LNCaP clone FGC (cell line): ENCODE measurements at regions not wholly inside any gene's neighbourhood (a gene's known extent, or its start where the extent isn't known, plus 50 kb on each side); places are given as distances from the start of the nearest gene placed in this dataset.

ENCODE experiments used
- DNase-seq: peaks from one replicate; pipeline ENCODE4 v3.0.0-alpha.2; 2011; ENCODE audit warnings: low read depth
- H3K4me3 ChIP-seq: 2 replicates; pipeline ENCODE4 v1.5.1; 2011; ENCODE audit warnings: mild to moderate bottlenecking, low read depth, low read length, control low read depth
- TF ChIP-seq, protein P1 (sequence below): IDR thresholded peaks from 2 replicates; pipeline ENCODE4 v1.5.1; 2012; ENCODE audit warnings: mild to moderate bottlenecking; ENCODE audit not compliant: control insufficient read depth, insufficient read depth; ENCODE audit errors: extremely low read depth

DNA sequence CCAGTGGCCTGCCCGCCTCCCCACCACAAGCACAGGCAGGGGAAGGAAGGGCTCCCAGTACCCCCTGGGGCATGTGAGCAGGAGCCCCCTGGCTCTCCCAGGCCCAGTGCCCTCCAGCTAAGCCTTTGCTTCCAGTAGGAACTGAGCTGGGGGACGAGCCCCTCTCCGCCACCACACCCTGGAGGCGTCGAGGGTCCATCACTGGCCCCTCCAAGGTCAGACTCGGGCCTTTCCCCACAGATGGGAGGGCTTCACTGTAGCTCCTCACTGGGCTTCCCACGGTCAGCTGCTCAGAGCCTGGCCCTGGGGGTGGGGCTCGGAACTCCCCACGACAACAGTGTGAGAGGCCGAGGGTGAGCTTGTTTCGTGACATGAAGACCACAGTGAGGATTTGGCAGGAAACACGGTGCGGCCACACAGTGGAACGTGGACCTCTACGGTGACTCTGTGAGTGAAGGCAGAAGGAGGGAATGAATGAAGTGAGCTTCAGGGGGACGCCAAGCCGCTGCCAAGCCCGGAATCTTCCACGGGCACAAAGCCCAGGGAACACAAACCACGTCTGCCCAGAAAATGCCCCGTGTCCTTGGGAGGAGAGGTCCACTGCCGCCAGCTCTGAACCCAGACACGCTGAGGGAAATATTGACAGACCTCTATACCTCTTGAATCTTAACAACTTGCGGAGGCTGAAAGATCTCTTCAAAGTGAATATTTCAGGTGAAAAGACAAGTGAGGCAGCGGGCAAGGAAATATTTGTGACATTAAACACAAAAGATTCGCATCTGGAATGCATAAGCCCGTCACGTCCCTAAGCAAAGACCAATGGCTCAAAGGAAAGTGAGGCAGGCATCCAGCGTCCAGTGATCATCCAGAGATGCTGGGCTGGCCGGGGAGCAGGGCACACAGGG is 144.8 kb upstream of the GPC1 start:
- TF ChIP-seq, protein P1, sequence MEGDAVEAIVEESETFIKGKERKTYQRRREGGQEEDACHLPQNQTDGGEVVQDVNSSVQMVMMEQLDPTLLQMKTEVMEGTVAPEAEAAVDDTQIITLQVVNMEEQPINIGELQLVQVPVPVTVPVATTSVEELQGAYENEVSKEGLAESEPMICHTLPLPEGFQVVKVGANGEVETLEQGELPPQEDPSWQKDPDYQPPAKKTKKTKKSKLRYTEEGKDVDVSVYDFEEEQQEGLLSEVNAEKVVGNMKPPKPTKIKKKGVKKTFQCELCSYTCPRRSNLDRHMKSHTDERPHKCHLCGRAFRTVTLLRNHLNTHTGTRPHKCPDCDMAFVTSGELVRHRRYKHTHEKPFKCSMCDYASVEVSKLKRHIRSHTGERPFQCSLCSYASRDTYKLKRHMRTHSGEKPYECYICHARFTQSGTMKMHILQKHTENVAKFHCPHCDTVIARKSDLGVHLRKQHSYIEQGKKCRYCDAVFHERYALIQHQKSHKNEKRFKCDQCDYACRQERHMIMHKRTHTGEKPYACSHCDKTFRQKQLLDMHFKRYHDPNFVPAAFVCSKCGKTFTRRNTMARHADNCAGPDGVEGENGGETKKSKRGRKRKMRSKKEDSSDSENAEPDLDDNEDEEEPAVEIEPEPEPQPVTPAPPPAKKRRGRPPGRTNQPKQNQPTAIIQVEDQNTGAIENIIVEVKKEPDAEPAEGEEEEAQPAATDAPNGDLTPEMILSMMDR: no peak
- no peak for DNase-seq
- no peak overlapping the region for H3K4me3 ChIP-seq

DNA sequence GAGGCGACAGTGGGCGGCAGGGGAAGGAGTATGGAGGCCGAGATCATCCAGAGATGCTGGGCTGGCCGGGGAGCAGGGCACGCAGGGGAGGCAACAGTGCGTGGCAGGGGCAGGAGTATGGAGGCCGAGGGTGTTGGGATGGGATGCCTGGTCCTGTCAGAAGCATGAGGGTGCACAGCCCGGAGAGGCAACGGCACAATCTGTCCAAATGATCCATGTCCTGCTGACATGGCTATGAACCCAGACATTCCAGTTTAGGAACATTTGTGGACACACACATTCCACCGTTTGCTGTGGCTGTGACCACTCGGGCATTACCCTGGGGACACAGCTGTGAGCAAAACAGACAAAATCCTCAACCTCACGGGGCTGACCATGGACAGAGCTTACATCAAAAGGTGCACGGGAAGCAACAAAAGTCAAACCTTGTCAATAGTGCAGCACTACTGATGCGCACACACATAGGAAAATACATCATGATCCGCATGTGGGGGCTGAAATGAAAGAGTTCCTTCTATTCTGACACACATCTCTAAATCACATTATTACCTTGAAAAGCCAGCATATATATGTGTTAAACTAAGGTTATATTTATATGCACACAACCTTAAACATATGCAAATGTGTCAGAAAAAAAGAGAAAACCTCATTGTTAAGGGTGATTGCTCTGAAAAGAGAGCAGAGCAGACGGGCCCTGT is 144.0 kb upstream of the GPC1 start:
- H3K4me3 ChIP-seq: no peak overlapping the region
- TF ChIP-seq, protein P1: no peak
- no peak for DNase-seq

DNA sequence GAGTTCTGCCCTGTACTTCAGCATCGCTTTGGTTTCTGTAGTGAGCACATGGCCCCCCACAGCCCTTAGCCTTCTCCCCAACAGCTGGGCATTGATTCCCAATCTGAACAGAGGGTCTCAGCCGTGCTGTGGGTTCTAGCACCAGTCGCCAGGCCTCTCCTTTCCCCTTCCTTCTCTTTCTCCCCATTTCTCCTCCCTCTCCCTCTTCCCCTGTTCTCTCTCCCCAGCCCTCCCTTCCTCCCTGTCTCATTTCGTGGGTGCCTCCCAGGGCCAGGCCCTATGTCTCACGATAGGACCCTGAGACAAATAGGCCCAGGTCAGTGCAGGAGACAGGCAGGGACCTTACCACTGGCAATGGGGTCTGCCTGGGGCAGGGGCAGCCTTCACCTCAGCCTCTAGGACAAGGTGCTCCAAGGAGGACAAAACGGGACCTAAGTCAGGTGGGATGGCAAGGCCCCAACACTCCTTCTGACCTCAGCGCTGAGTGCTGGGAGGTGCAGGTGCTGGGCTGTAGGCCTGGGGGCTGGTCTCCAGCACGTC is 143.4 kb upstream of the GPC1 start:
- H3K4me3 ChIP-seq: no peak overlapping the region
- no peak for DNase-seq

DNA sequence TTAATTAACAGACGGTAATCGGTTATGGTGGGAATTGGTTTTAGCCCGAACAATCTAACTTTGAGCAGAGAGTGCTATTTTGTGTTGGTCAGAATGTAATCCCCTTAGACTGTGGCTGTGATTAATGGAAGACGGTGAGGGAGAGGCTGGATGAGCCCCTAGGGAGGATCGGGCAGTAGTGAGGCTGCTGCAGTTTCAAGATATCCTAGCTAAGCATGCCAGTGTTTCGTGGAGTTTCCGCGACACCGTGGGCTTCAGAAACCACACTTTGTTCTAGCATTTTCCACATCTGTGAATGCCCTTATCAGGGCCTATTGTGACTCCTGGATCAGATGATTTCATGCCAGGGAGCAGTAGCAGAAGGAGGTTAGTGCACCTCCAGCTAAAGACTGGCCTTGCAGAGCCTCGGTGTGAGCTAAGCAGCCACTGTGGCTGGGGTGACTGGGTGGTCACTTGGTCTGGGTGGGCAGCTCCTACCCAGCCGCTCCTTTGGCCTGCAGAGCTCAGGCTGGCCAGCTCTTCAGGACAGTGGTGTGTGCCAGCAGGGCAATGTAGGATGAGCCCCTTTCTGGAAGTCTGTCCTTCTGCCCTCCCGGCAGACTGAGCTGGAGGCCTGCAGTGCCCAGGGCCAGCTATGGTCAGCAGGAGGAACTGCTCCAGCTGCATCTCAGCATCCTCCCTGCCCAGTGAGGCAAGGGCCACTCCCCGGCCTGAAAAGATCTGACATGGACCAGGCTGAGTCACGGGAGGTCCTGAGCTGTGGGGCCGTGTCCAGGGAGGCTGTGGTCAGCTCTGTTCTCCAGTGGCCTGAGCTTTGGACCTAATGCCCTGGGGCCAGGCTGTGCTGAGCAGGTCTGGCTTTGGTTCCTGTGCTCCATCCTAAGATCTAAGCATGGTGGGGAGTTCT is 142.6 kb upstream of the GPC1 start:
- no peak for DNase-seq
- no peak overlapping the region for H3K4me3 ChIP-seq
- TF ChIP-seq, protein P1: no peak

More for the DNA sequence above, 143.4 kb upstream of the GPC1 start:
- TF ChIP-seq, protein P1: no peak

DNA sequence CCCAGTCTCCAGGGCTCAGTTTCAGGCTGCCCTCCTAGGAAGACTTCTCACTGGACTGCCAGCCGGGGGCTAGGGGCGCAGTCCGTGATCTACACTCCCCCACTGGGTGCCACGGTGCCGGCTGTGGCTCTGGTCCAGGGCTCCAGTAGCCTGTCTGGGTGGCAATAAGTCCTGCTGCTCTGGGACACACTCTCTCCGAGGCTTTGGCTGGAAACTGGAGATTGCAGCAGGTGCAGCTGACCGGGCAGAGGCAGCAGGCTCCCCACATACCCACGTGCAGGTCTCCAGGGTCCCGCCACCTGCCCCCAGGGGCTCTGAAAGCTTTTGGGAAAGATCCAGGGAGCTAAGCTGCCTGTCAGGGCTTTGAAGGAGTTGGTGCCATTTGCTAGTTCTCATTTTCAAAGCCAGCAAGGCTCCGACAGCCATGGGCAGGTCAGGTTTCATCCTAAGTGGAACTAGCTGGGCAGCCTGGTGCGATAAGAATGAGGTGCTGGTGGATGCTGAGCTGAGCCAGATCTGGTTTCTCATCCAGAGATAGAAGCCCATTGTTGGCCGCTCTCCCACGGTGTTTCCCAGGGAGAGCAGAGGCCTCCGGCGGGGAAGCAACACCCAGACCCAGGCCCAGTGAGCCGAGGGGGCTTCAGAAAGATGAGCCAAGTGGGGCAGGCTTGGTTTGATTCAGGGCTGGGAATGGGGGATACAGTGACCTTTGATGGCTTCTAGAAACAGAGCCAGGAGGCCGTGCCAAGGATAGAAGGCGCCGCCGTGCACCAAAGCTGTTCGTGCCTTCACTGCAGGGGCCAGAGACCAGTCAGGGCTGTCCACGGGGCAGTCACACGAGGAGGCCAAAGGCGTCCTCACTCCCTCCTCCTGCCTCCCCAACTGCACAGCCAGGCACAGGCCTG is 141.7 kb upstream of the GPC1 start:
- no peak overlapping the region for H3K4me3 ChIP-seq
- DNase-seq: no peak

More for the DNA sequence above, 141.7 kb upstream of the GPC1 start:
- TF ChIP-seq, protein P1: no peak
